VCaP (cell line): ENCODE measurements at regions not wholly inside any gene's neighbourhood (a gene's known extent, or its start where the extent isn't known, plus 50 kb on each side); places are given as distances from the start of the nearest gene placed in this dataset.

Experiments
- H3K27ac ChIP-seq: fragments of 450-650 bp; 2 replicates; pipeline ENCODE4 v1.5.1; 2017
- TF ChIP-seq, protein P1 (sequence below): fragments of 450-650 bp; conservative IDR thresholded peaks from 2 replicates; pipeline ENCODE4 v1.5.1; 2017; ENCODE audit warnings: mild to moderate bottlenecking, moderate library complexity

- TF ChIP-seq, protein P1, sequence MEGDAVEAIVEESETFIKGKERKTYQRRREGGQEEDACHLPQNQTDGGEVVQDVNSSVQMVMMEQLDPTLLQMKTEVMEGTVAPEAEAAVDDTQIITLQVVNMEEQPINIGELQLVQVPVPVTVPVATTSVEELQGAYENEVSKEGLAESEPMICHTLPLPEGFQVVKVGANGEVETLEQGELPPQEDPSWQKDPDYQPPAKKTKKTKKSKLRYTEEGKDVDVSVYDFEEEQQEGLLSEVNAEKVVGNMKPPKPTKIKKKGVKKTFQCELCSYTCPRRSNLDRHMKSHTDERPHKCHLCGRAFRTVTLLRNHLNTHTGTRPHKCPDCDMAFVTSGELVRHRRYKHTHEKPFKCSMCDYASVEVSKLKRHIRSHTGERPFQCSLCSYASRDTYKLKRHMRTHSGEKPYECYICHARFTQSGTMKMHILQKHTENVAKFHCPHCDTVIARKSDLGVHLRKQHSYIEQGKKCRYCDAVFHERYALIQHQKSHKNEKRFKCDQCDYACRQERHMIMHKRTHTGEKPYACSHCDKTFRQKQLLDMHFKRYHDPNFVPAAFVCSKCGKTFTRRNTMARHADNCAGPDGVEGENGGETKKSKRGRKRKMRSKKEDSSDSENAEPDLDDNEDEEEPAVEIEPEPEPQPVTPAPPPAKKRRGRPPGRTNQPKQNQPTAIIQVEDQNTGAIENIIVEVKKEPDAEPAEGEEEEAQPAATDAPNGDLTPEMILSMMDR = no peak
- peak overlapping the region; percentile 34; the same call in 1 of the 2 replicates for H3K27ac ChIP-seq
Observed at GRCh38 chr1:182259229-182259872, 132.2 kb downstream of the GLUL start.

GRCh38 chr1:182257369-182258063 lies 134.1 kb downstream of the GLUL start:
- H3K27ac ChIP-seq = no peak overlapping the region
- TF ChIP-seq, protein P1 = no peak

GRCh38 chr1:182256931-182257330 lies 134.7 kb downstream of the GLUL start:
- H3K27ac ChIP-seq = no peak overlapping the region
- TF ChIP-seq, protein P1 = no peak

- TF ChIP-seq, protein P1 = no peak
- no peak overlapping the region for H3K27ac ChIP-seq
Observed at GRCh38 chr1:182255494-182255893, 136.1 kb downstream of the GLUL start.

DNA sequence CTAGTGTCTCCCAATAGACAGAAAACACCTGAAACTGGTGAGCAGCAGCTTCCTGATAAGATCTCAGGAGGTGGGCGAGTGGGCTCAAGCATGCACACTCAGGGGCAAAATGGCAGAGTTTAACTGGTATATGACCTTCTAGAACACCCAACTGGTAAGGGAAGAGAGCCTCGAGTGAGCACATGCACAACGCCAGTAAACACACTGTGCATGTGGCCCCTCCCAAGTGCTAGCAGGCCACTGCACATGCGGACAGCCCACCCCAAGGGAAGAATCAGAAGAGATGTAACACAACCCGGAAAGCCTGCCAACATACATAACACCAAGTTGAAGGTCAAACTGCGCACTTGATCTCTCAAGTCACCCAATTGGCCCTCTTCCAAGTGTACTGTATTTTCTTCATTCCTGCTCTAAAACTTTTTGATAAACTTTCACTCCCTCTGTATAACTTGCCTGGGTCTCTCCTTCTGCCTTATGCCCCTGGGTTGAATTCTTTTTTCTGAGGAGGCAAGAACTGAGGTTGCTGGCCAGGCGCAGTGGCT lies 138.2 kb downstream of the GLUL start:
- H3K27ac ChIP-seq = no peak overlapping the region
- TF ChIP-seq, protein P1 = no peak

GRCh38 chr1:182251561-182251960 lies 140.0 kb downstream of the GLUL start:
- no peak overlapping the region for H3K27ac ChIP-seq
- TF ChIP-seq, protein P1 = no peak

GRCh38 chr1:182249201-182249676 lies 142.4 kb downstream of the GLUL start:
- H3K27ac ChIP-seq = 0 out of 2 replicates have a peak overlapping the region, but pooled peaks have one; percentile 26
- TF ChIP-seq, protein P1 = no peak
